ENCODE measurements at regions not wholly inside any gene's neighbourhood (a gene's known extent, or its start where the extent isn't known, plus 50 kb on each side); places are given as distances from the start of the nearest gene placed in this dataset.
A peak's percentile ranks its signal among the peaks of the same experiment; 100 is the strongest.

DNA sequence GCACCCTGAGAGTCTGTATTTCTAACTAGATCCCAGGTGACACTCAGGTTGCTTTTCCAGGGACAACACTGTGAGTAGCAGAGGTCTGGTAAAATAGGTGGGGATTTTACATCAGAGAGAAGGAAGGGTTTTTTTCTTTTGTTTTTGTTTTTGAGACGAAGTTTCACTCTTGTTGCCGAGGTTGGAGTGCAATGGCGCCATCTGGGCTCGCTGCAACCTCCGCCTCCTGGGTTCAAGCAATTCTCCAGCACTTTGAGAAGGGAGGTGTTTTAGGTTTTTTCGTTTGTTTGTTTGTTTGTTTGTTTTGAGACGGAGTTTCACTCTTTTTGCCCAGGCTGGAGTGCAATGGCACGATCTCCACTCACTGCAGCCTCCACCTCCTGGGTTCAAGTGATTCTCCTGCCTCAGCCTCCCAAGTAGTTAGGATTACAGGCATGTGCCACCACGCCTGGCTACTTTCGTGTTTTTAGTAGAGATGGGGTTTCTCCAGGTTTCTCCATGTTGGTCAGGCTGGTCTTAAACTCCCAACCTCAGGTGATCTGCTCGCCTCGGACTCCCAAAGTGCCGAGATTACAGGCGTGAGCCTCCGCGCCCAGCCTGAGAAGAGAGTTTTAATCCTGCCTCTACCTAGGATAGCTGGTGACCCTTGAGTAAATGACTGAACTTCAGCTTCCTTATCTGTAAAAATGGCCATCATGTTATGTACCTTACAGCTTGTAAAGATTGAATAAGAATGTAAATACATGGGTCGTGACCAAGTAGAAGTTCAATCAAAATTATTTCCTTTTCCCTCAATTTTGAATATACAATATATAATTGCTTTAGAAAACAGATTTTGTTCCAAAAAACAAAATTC, 95.9 kb upstream of the FNDC3B start:
- Mint-ChIP-seq H3K4me3 (no peak overlapping the region), H3K27ac (no peak overlapping the region), H3K27me3 (ENCODE audit: insufficient read depth, low read depth, poor library complexity) (peaks cover 4% of the 10 kb centered on the region), H3K4me1 (peaks cover 16% of the 10 kb centered on the region; the same call in 2 of the 3 replicates), H3K36me3 (ENCODE audit: low read depth) (no peaks in the 10 kb centered on the region), H3K9me3 (no peaks in the 10 kb centered on the region)
- ATAC-seq (no peak), DNase-seq (ENCODE audit: low spot score) (no peak)
- TF ChIP-seq, protein P1, sequence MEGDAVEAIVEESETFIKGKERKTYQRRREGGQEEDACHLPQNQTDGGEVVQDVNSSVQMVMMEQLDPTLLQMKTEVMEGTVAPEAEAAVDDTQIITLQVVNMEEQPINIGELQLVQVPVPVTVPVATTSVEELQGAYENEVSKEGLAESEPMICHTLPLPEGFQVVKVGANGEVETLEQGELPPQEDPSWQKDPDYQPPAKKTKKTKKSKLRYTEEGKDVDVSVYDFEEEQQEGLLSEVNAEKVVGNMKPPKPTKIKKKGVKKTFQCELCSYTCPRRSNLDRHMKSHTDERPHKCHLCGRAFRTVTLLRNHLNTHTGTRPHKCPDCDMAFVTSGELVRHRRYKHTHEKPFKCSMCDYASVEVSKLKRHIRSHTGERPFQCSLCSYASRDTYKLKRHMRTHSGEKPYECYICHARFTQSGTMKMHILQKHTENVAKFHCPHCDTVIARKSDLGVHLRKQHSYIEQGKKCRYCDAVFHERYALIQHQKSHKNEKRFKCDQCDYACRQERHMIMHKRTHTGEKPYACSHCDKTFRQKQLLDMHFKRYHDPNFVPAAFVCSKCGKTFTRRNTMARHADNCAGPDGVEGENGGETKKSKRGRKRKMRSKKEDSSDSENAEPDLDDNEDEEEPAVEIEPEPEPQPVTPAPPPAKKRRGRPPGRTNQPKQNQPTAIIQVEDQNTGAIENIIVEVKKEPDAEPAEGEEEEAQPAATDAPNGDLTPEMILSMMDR (conservative IDR thresholded peaks at IDR 0.05; ENCODE audit: low read depth in 2 of 2): peak; percentile 41 to 59
- TF ChIP-seq EZH2 (IDR thresholded peaks at IDR 0.05; ENCODE audit: low read depth, unreplicated experiment) (no peak), CREB1 (CRISPR knock-in tag; IDR thresholded peaks at IDR 0.05; ENCODE audit: low read depth) (no peak)
- Histone ChIP-seq H3K4me2 (no peak overlapping the region), H3K9me2 (ENCODE audit: insufficient read depth) (no peaks in the 10 kb centered on the region), H4K20me1 (replicated peaks; ENCODE audit: insufficient read depth) (no peaks in the 10 kb centered on the region), H3F3A (replicated peaks; ENCODE audit: low read depth) (no peaks in the 10 kb centered on the region), H3K27ac (ENCODE audit: low read depth) (no peak overlapping the region), H3K79me2 (replicated peaks; ENCODE audit: insufficient read depth) (no peaks in the 10 kb centered on the region), H3K27me3 (ENCODE audit: insufficient read depth) (no peaks in the 10 kb centered on the region), H3K4me3 (no peak overlapping the region), H3K36me3 (ENCODE audit: insufficient read depth) (no peaks in the 10 kb centered on the region), H2AFZ (peak overlapping the region; percentile 89), H3K4me1 (ENCODE audit: insufficient read depth) (no peaks in the 10 kb centered on the region)

DNA sequence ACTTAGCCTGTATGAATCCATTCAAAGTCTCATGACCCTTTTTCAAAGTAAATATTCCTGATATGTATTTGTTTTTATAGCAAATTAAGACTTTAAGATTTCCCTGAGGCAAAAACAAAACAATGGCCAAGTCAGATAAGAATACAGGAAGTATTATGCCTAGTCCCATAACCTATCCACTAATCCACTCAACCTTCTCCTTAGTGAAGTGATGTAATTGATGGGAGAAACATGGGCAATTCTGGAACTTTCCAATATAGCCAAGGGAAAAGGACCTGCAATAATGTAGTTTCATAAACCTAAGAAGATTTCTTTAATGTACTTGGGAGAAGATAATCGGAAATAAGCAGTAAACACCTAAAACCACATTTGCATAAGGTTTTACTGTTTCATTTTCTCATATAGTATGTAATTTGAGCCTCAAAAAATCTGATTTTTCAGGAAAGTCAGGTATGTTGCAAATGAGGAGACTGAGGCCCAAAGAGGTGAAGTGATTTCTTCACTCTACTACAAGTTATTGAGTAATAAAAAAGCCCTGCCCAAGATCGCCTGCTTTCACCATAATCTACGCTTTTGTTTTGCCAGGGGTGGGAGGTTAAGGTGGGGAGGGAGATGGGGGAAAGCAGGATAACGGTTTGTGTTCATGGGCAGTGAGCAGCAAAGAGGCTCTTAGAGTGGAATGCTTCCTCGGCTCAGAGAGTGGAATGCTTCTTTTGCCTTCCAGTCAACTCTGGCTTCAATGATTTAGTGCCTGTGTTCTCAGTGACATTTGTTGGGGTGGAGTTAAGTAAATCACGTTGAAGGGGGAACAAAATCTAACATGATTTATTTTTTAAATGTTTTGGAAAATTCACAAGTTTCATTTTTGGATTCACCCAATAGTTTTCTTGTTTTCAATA, 95.0 kb upstream of the FNDC3B start:
- no peaks in the 10 kb centered on the region for H3K36me3 ChIP-seq (ENCODE audit: insufficient read depth)
- no peak overlapping the region for H3K4me3 Mint-ChIP-seq

More for the DNA sequence above, 95.0 kb upstream of the FNDC3B start:
- Histone ChIP-seq H3K27me3 (ENCODE audit: insufficient read depth) (no peaks in the 10 kb centered on the region), H3K4me1 (ENCODE audit: insufficient read depth) (no peaks in the 10 kb centered on the region), H4K20me1 (replicated peaks; ENCODE audit: insufficient read depth) (no peaks in the 10 kb centered on the region), H3K27ac (ENCODE audit: low read depth) (no peak overlapping the region), H3K9me2 (ENCODE audit: insufficient read depth) (no peaks in the 10 kb centered on the region), H2AFZ (no peak overlapping the region), H3K4me2 (no peak overlapping the region), H3K79me2 (replicated peaks; ENCODE audit: insufficient read depth) (no peaks in the 10 kb centered on the region), H3F3A (replicated peaks; ENCODE audit: low read depth) (no peaks in the 10 kb centered on the region), H3K4me3 (no peak overlapping the region)
- no peak for DNase-seq (ENCODE audit: low spot score)
- peaks cover 16% of the 10 kb centered on the region; the same call in 2 of the 3 replicates for H3K4me1 Mint-ChIP-seq
- no peak for TF ChIP-seq STAT1 (IDR thresholded peaks at IDR 0.05; ENCODE audit: unreplicated experiment)
- TF ChIP-seq, protein P2, sequence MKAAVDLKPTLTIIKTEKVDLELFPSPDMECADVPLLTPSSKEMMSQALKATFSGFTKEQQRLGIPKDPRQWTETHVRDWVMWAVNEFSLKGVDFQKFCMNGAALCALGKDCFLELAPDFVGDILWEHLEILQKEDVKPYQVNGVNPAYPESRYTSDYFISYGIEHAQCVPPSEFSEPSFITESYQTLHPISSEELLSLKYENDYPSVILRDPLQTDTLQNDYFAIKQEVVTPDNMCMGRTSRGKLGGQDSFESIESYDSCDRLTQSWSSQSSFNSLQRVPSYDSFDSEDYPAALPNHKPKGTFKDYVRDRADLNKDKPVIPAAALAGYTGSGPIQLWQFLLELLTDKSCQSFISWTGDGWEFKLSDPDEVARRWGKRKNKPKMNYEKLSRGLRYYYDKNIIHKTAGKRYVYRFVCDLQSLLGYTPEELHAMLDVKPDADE (IDR thresholded peaks at IDR 0.05): no peak
- no peak for TF ChIP-seq EZH2 (IDR thresholded peaks at IDR 0.05; ENCODE audit: low read depth, unreplicated experiment)
- TF ChIP-seq EZH2phosphoT487 (IDR thresholded peaks at IDR 0.05; ENCODE audit: unreplicated experiment): no peak
- TF ChIP-seq ZNF331 (CRISPR knock-in tag; IDR thresholded peaks at IDR 0.05; ENCODE audit: low read depth): no peak
- TF ChIP-seq ZNF114 (CRISPR knock-in tag; IDR thresholded peaks at IDR 0.05): no peak
- ATAC-seq: no peak
- peaks cover 4% of the 10 kb centered on the region for H3K27me3 Mint-ChIP-seq (ENCODE audit: insufficient read depth, low read depth, poor library complexity)
- H3K27ac Mint-ChIP-seq: no peak overlapping the region
- H3K9me3 Mint-ChIP-seq: no peaks in the 10 kb centered on the region
- no peaks in the 10 kb centered on the region for H3K36me3 Mint-ChIP-seq (ENCODE audit: low read depth)

All from GM23338 (cell line).